Stimulated activated naive B cell treated with anti-CD40 and anti-IgM and Interleukin-4, amounts not matched to agents 10 μg/mL and 1 μg/mL and 100 μg/mL, for 72 hours (primary cell): ENCODE measurements at regions not wholly inside any gene's neighbourhood (a gene's known extent, or its start where the extent isn't known, plus 50 kb on each side); places are given as distances from the start of the nearest gene placed in this dataset.
"Not testable (repeated sequence)": the region's sequence is repeated elsewhere in the genome, so short reads cannot be mapped to it uniquely, and the experiment has no call there.

Experiments used
- ATAC-seq, 2 donors: fragments of 150-1000 bp; cut with Tn5 transposase; replicated peaks; 2 replicates each; pipeline ENCODE4 v1.10.0; 2021; ENCODE audit warnings: moderate library complexity in 1 of 2
- DNase-seq: peaks from one replicate; pipeline ENCODE4 v3.0.0; 2021
- H3K27ac Mint-ChIP-seq: one replicate; pipeline ENCODE4 v1.8.0; 2022; ENCODE audit warnings: mild to moderate bottlenecking, mixed read lengths
- H3K27me3 Mint-ChIP-seq, 2 donors: one replicate each; pipeline ENCODE4 v1.8.0; 2022; ENCODE audit warnings: mixed read lengths in 2 of 2
- H3K36me3 Mint-ChIP-seq, 2 donors: one replicate each; pipeline ENCODE4 v1.8.0; 2022; ENCODE audit warnings: mixed read lengths in 2 of 2, mild to moderate bottlenecking in 1 of 2
- H3K4me1 Mint-ChIP-seq, 2 donors: one replicate each; pipeline ENCODE4 v1.8.0; 2022; ENCODE audit warnings: mixed read lengths in 2 of 2, mild to moderate bottlenecking in 1 of 2
- H3K4me3 Mint-ChIP-seq, 2 donors: one replicate each; pipeline ENCODE4 v1.8.0; 2022; ENCODE audit warnings: mild to moderate bottlenecking in 2 of 2, mixed read lengths in 2 of 2, moderate library complexity in 1 of 2
- H3K9me3 Mint-ChIP-seq, 2 donors: one replicate each; pipeline ENCODE4 v1.8.0; 2022; ENCODE audit warnings: mixed read lengths in 2 of 2, mild to moderate bottlenecking in 1 of 2

DNA sequence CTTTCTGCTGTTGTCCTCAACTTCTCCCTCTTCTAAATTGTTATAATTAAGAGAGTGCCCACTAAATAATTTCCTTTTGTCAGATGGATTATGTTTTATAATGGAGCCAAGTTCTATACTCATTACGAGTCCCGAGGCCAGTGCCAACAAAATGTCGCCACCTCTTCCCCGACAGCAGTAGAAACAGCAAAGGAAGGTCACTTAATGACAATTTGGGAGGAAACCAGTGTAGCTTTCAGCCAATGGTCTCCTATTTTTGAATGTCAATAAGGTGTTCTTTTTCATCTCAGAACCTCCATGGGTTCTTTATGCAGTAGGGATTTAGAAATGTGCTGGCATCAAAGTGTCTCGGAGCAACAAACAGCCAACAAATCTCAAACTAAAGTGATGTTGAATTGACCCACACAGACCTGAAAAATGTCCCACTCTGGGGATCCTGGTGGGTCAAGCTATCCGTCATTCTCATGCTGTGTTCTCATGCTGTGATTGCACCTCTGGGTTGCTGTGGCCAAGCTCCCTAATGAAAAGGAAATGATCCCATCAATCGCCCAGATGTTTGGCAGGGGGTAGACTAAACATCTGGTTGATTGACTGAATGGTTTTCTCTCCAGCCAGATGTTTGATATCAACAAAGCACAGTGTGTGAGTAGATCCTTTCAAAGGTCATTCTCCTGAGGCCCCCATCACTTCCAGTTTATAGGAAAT lies 291.9 kb downstream of the DMAC1 start:
- H3K9me3 Mint-ChIP-seq = peaks cover 0 to 2% of the 10 kb centered on the region in 2 donors
- H3K4me1 Mint-ChIP-seq = no peaks in the 10 kb centered on the region
- peaks cover 8 to 10% of the 10 kb centered on the region in 2 donors for H3K27me3 Mint-ChIP-seq
- H3K4me3 Mint-ChIP-seq = no peak overlapping the region
- H3K36me3 Mint-ChIP-seq = no peaks in the 10 kb centered on the region
- ATAC-seq (no peak), DNase-seq (no peak)
- no peak overlapping the region for H3K27ac Mint-ChIP-seq

- H3K4me3 Mint-ChIP-seq = no peak overlapping the region
- DNase-seq = no peak
- peaks cover 6 to 8% of the 10 kb centered on the region in 2 donors for H3K27me3 Mint-ChIP-seq
- no peaks in the 10 kb centered on the region for H3K36me3 Mint-ChIP-seq
- H3K27ac Mint-ChIP-seq = no peak overlapping the region
- ATAC-seq = no peak
- peaks cover 0 to 2% of the 10 kb centered on the region in 2 donors for H3K9me3 Mint-ChIP-seq
- H3K4me1 Mint-ChIP-seq = no peaks in the 10 kb centered on the region
These were observed 292.6 kb downstream of the DMAC1 start for GRCh38 chr9:7507026-7507425.

DNA sequence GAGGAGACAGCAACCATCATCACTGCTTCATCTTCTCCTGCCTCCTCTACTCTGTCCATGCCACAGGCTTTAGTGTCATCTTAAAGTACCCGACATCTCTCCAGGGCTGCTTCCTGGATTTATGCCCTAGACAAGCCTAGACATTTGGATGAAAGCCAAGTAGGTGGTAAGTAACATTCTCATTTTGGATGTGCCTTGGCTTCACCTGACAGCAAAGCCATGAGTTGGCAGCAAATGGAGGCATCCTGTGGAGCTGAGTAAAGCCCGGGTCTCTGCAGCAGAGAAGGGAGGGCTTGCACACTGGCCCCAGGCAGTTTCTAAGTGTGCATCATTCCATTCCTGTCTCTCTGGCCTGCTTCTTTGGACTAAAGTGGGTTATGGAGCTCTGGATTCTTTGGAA lies 299.1 kb downstream of the DMAC1 start:
- ATAC-seq (no peak), DNase-seq (no peak)
- H3K27ac Mint-ChIP-seq = no peak overlapping the region
- no peaks in the 10 kb centered on the region for H3K4me1 Mint-ChIP-seq
- no peak overlapping the region for H3K4me3 Mint-ChIP-seq
- H3K9me3 Mint-ChIP-seq = peaks cover 0 to 2% of the 10 kb centered on the region in 2 donors
- H3K27me3 Mint-ChIP-seq = peaks cover 8 to 9% of the 10 kb centered on the region in 2 donors
- H3K36me3 Mint-ChIP-seq = no peaks in the 10 kb centered on the region

GRCh38 chr9:7491641-7492040 lies 307.9 kb downstream of the DMAC1 start:
- DNase-seq = no peak
- Mint-ChIP-seq H3K4me1 (no peaks in the 10 kb centered on the region), H3K9me3 (peaks cover 0 to 1% of the 10 kb centered on the region in 2 donors), H3K4me3 (no peak overlapping the region), H3K36me3 (no peaks in the 10 kb centered on the region), H3K27ac (no peak overlapping the region), H3K27me3 (no peaks in the 10 kb centered on the region)
- ATAC-seq = no peak

- H3K27ac Mint-ChIP-seq = no peak overlapping the region
- no peak overlapping the region for H3K4me3 Mint-ChIP-seq
- DNase-seq (no peak), ATAC-seq (no peak)
- no peaks in the 10 kb centered on the region for H3K27me3 Mint-ChIP-seq
- H3K4me1 Mint-ChIP-seq = no peaks in the 10 kb centered on the region
- no peaks in the 10 kb centered on the region for H3K36me3 Mint-ChIP-seq
- peaks cover 0 to 1% of the 10 kb centered on the region in 2 donors for H3K9me3 Mint-ChIP-seq
These were observed 309.1 kb downstream of the DMAC1 start for GRCh38 chr9:7490317-7491108.

GRCh38 chr9:7489036-7489435 lies 310.5 kb downstream of the DMAC1 start:
- H3K4me1 Mint-ChIP-seq = no peaks in the 10 kb centered on the region
- no peaks in the 10 kb centered on the region for H3K36me3 Mint-ChIP-seq
- ATAC-seq (no peak), DNase-seq (no peak)
- H3K9me3 Mint-ChIP-seq = peaks cover 0 to 1% of the 10 kb centered on the region in 2 donors
- no peaks in the 10 kb centered on the region for H3K27me3 Mint-ChIP-seq
- H3K27ac Mint-ChIP-seq = no peak overlapping the region
- H3K4me3 Mint-ChIP-seq = no peak overlapping the region

DNA sequence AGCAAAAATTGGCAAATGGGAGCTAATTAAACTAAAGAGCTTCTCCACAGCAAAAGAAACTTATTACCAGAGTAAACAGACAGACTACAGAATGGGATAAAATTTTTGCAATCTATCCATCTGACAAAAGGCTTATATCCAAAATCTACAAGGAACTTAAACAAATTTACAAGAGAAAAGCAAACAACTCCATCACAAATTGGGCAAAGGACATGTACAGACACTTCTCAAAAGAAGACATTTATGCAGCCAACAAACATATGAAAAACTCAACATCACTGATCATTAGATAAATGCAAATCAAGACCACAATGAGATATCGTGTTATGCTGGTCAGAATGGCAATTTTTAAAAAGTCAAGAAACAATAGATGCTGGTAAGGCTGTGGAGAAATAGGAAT lies 315.6 kb downstream of the DMAC1 start:
- DNase-seq, ATAC-seq, H3K27ac Mint-ChIP-seq, H3K9me3 Mint-ChIP-seq, H3K4me1 Mint-ChIP-seq, H3K36me3 Mint-ChIP-seq, H3K4me3 Mint-ChIP-seq: not testable (repeated sequence)
- H3K27me3 Mint-ChIP-seq = peaks cover 6 to 11% of the 10 kb centered on the region in 2 donors

DNA sequence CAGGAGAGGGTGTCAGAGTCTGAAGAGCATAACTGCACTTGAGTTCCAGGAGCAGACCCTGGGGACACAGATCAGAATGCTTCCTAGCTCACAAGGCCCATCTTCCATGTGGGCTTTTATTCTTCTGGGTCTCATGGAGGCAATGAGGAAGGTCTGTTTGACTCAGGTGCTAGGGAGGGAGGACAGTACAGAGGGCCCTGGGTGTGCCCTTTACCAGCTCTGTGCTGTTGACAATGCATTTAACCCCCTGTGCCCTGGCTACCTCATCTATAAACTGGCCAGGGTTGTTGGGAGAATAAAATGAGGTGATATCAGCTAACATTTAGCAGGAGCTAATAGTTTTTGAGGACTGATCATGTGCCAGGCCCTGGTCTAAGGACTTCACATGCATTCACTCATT lies 318.0 kb downstream of the DMAC1 start:
- Mint-ChIP-seq H3K4me3 (no peak overlapping the region), H3K27ac (no peak overlapping the region), H3K36me3 (no peaks in the 10 kb centered on the region), H3K4me1 (no peaks in the 10 kb centered on the region), H3K9me3 (peaks cover 0 to 4% of the 10 kb centered on the region in 2 donors), H3K27me3 (peaks cover 6 to 11% of the 10 kb centered on the region in 2 donors)
- DNase-seq (no peak), ATAC-seq (no peak)

- Mint-ChIP-seq H3K9me3 (peaks cover 0 to 4% of the 10 kb centered on the region in 2 donors), H3K27ac (no peak overlapping the region), H3K4me1 (no peaks in the 10 kb centered on the region), H3K27me3 (peaks cover 6 to 11% of the 10 kb centered on the region in 2 donors), H3K4me3 (no peak overlapping the region), H3K36me3 (no peaks in the 10 kb centered on the region)
- DNase-seq (no peak), ATAC-seq (no peak)
These were observed 320.3 kb downstream of the DMAC1 start for GRCh38 chr9:7479300-7479699.

- H3K4me3 Mint-ChIP-seq = no peak overlapping the region
- no peak overlapping the region for H3K27ac Mint-ChIP-seq
- DNase-seq (no peak), ATAC-seq (no peak)
- H3K36me3 Mint-ChIP-seq = no peaks in the 10 kb centered on the region
- peaks cover 6 to 11% of the 10 kb centered on the region in 2 donors for H3K27me3 Mint-ChIP-seq
- H3K9me3 Mint-ChIP-seq = peaks cover 0 to 4% of the 10 kb centered on the region in 2 donors
- H3K4me1 Mint-ChIP-seq = no peaks in the 10 kb centered on the region
These were observed 320.9 kb downstream of the DMAC1 start for GRCh38 chr9:7478646-7479045.

- DNase-seq = no peak
- Mint-ChIP-seq H3K27ac (no peak overlapping the region), H3K9me3 (no peaks in the 10 kb centered on the region)
These were observed 332.4 kb downstream of the DMAC1 start for GRCh38 chr9:7467186-7467585.

GRCh38 chr9:7461791-7462190 lies 337.8 kb downstream of the DMAC1 start:
- Mint-ChIP-seq H3K9me3 (peaks cover 1 to 4% of the 10 kb centered on the region in 2 donors), H3K27ac (no peak overlapping the region), H3K4me1 (no peaks in the 10 kb centered on the region), H3K36me3 (no peaks in the 10 kb centered on the region), H3K27me3 (no peaks in the 10 kb centered on the region), H3K4me3 (no peak overlapping the region)
- ATAC-seq (no peak), DNase-seq (no peak)

More at GRCh38 chr9:7467186-7467585, 332.4 kb downstream of the DMAC1 start:
- no peaks in the 10 kb centered on the region for H3K4me1 Mint-ChIP-seq
- peaks cover 0 to 5% of the 10 kb centered on the region in 2 donors for H3K27me3 Mint-ChIP-seq
- H3K36me3 Mint-ChIP-seq = no peaks in the 10 kb centered on the region
- ATAC-seq = no peak
- H3K4me3 Mint-ChIP-seq = no peak overlapping the region

GRCh38 chr9:7456793-7457530 lies 342.6 kb downstream of the DMAC1 start:
- Mint-ChIP-seq H3K36me3 (no peaks in the 10 kb centered on the region), H3K27ac (no peak overlapping the region), H3K9me3 (peaks cover 1 to 4% of the 10 kb centered on the region in 2 donors), H3K27me3 (peaks cover 0 to 3% of the 10 kb centered on the region in 2 donors), H3K4me1 (no peaks in the 10 kb centered on the region), H3K4me3 (no peak overlapping the region)
- ATAC-seq (no peak), DNase-seq (no peak)

DNA sequence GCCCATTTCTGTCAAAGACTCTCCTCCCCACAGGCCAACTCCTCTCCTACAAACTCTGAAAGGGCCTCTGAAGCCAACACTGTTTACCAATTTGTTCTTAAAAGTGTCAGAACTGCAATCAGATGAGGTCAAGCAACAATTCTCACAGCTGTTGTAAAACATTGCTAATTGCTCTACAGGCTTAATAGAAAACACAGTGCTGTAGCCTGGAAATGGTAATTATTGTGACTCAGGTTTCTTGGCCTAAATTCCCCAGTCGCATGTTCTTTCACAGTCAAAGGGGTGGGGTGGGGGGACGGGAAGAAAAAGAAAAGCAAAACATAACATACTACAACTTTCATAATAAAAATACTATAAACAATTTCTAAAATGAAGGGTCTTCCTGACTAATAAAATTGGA lies 343.2 kb downstream of the DMAC1 start:
- Mint-ChIP-seq H3K4me3 (no peak overlapping the region), H3K4me1 (no peaks in the 10 kb centered on the region), H3K27ac (no peak overlapping the region), H3K9me3 (peaks cover 1 to 4% of the 10 kb centered on the region in 2 donors), H3K27me3 (peaks cover 0 to 3% of the 10 kb centered on the region in 2 donors), H3K36me3 (no peaks in the 10 kb centered on the region)
- no peak for DNase-seq
- ATAC-seq = no peak
